ENCODE measurements at regions not wholly inside any gene's neighbourhood (a gene's known extent, or its start where the extent isn't known, plus 50 kb on each side); places are given as distances from the start of the nearest gene placed in this dataset.

DNA sequence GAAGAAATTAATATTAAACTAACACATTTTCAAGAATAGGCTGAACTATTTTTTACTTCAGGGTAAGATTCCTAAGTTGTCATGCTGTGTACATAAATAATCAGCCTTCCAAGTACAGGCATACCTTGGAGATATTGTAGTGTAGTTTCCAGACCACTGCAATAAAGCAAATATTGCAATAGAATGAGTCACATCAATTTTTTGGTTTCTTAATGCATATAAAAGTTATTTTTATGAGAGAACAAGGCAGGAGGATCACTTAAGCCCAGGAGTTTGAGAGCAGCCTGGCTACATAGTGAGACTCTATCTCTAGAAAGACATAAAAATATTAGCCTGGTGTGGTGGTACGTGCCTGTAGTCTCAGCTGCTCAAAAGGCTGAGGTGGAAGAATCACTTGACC is 511.5 kb downstream of the UQCRFS1 start:
- Histone ChIP-seq H3K79me1 (ENCODE audit: insufficient read depth, low read depth, low read length, poor library complexity, severe bottlenecking) (no peaks in the 10 kb centered on the region), H4K20me1 (ENCODE audit: control insufficient read depth, insufficient read depth, insufficient read length) (no peaks in the 10 kb centered on the region), H2BK15ac (ENCODE audit: low read depth, low read length) (no peak overlapping the region), H4K8ac (replicated peaks; ENCODE audit: insufficient read length, low read depth, low read length) (no peak overlapping the region), H3K27ac (ENCODE audit: insufficient read length, low read depth, low read length) (no peak overlapping the region), H2AFZ (ENCODE audit: low read length) (no peak overlapping the region), H2BK120ac (ENCODE audit: low read depth, low read length, poor library complexity, severe bottlenecking) (no peak overlapping the region), H2BK12ac (ENCODE audit: insufficient read length, low read depth, low read length) (no peak overlapping the region), H3K18ac (ENCODE audit: insufficient read length, low read depth, low read length) (no peak overlapping the region), H2BK20ac (ENCODE audit: low read depth, low read length, poor library complexity, severe bottlenecking) (no peak overlapping the region), H4K91ac (ENCODE audit: insufficient read length, low read depth, low read length) (no peak overlapping the region), H3K4ac (ENCODE audit: low read depth, low read length) (no peak overlapping the region), H2AK5ac (ENCODE audit: insufficient read length, low read length) (no peak overlapping the region), H3K23ac (ENCODE audit: insufficient read length, low read depth, low read length) (no peak overlapping the region), H3K9ac (ENCODE audit: extremely low read depth, insufficient read length, low read length) (no peak overlapping the region), H3K14ac (ENCODE audit: insufficient read depth, low read length) (no peak overlapping the region), H3K79me2 (ENCODE audit: insufficient read depth, low read length) (no peaks in the 10 kb centered on the region), H3K9me3 (ENCODE audit: control insufficient read depth, low read depth, low read length) (no peaks in the 10 kb centered on the region), H2BK5ac (ENCODE audit: insufficient read length, low read length) (no peak overlapping the region), H4K5ac (ENCODE audit: insufficient read length, low read depth, low read length) (no peak overlapping the region), H3T11ph (ENCODE audit: low read length) (no peak overlapping the region), H3K56ac (ENCODE audit: insufficient read length, low read depth, low read length) (no peak overlapping the region), H3K23me2 (ENCODE audit: insufficient read length, low read depth, low read length, poor library complexity, severe bottlenecking) (no peaks in the 10 kb centered on the region), H3K4me1 (ENCODE audit: insufficient read depth, low read length) (no peaks in the 10 kb centered on the region), H3K4me2 (ENCODE audit: insufficient read depth, insufficient read length, low read length) (no peak overlapping the region), H3K27me3 (ENCODE audit: insufficient read depth, low read length) (no peaks in the 10 kb centered on the region)
- no peak overlapping the region for H3K27ac Mint-ChIP-seq
- no peak for DNase-seq
- WGBS (ENCODE audit: extremely low coverage, insufficient read length, low lambda C conversion rate): no CpG with 5 or more reads among the region's 1 CpG
- no peak overlapping the region for H3K4me3 Mint-ChIP-seq
- H3K9me3 Mint-ChIP-seq: no peaks in the 10 kb centered on the region; a peak in 1 of 5 replicates
- H3K27me3 Mint-ChIP-seq (ENCODE audit: low read depth): no peaks in the 10 kb centered on the region
- no peaks in the 10 kb centered on the region for H3K4me1 Mint-ChIP-seq
- H3K36me3 Mint-ChIP-seq (ENCODE audit: insufficient read depth in 1 of 3, low read depth in 3 of 3): no peaks in the 10 kb centered on the region; a peak in 1 of 7 replicates
- TF ChIP-seq CTCF (conservative IDR thresholded peaks at IDR 0.05): no peak
